ENCODE measurements at regions not wholly inside any gene's neighbourhood (a gene's known extent, or its start where the extent isn't known, plus 50 kb on each side); places are given as distances from the start of the nearest gene placed in this dataset.

- FAIRE-seq = no peak
- no peak for DNase-seq (ENCODE audit: insufficient read length, low spot score)
- TF ChIP-seq POLR2AphosphoS5 (IDR thresholded peaks at IDR 0.05; ENCODE audit: low read depth, low read length) (no peak), PAX5 (IDR thresholded peaks at IDR 0.05; ENCODE audit: insufficient read depth, low read length, severe bottlenecking) (no peak), SPI1 (IDR thresholded peaks at IDR 0.05; ENCODE audit: low read depth, low read length) (no peak), POLR2A (IDR thresholded peaks at IDR 0.05; ENCODE audit: low read depth, low read length) (no peak), TAF1 (IDR thresholded peaks at IDR 0.05; ENCODE audit: low read depth, low read length) (no peak), POU2F2 (IDR thresholded peaks at IDR 0.05; ENCODE audit: low read depth, low read length) (no peak)
These were observed 57.2 kb upstream of the ANK3 start for GRCh38 chr10:60446851-60447250.

- no peak for DNase-seq (ENCODE audit: insufficient read length, low spot score)
- no peak for FAIRE-seq
These were observed 56.6 kb upstream of the ANK3 start for GRCh38 chr10:60446070-60446833.

GRCh38 chr10:60444494-60445064 lies 54.9 kb upstream of the ANK3 start:
- FAIRE-seq (no peak), DNase-seq (ENCODE audit: insufficient read length, low spot score) (no peak)
- no peak for TF ChIP-seq SPI1 (IDR thresholded peaks at IDR 0.05; ENCODE audit: low read depth, low read length)
- TF ChIP-seq POU2F2 (IDR thresholded peaks at IDR 0.05; ENCODE audit: low read depth, low read length) = no peak
- TF ChIP-seq POLR2AphosphoS5 (IDR thresholded peaks at IDR 0.05; ENCODE audit: low read depth, low read length) = no peak
- no peak for TF ChIP-seq POLR2A (IDR thresholded peaks at IDR 0.05; ENCODE audit: low read depth, low read length)
- no peak for TF ChIP-seq PAX5 (IDR thresholded peaks at IDR 0.05; ENCODE audit: insufficient read depth, low read length, severe bottlenecking)

More at GRCh38 chr10:60446070-60446833, 56.6 kb upstream of the ANK3 start:
- TF ChIP-seq TAF1 (IDR thresholded peaks at IDR 0.05; ENCODE audit: low read depth, low read length) (no peak), POLR2A (IDR thresholded peaks at IDR 0.05; ENCODE audit: low read depth, low read length) (no peak), POLR2AphosphoS5 (IDR thresholded peaks at IDR 0.05; ENCODE audit: low read depth, low read length) (no peak), POU2F2 (IDR thresholded peaks at IDR 0.05; ENCODE audit: low read depth, low read length) (no peak), PAX5 (IDR thresholded peaks at IDR 0.05; ENCODE audit: insufficient read depth, low read length, severe bottlenecking) (no peak), SPI1 (IDR thresholded peaks at IDR 0.05; ENCODE audit: low read depth, low read length) (no peak)

GRCh38 chr10:60443346-60443745 lies 53.7 kb upstream of the ANK3 start:
- DNase-seq (ENCODE audit: insufficient read length, low spot score) = no peak
- no peak for TF ChIP-seq TAF1 (IDR thresholded peaks at IDR 0.05; ENCODE audit: low read depth, low read length)
- FAIRE-seq = no peak

- FAIRE-seq (no peak), DNase-seq (ENCODE audit: insufficient read length, low spot score) (no peak)
- TF ChIP-seq TAF1 (IDR thresholded peaks at IDR 0.05; ENCODE audit: low read depth, low read length) (no peak), POLR2AphosphoS5 (IDR thresholded peaks at IDR 0.05; ENCODE audit: low read depth, low read length) (no peak), PAX5 (IDR thresholded peaks at IDR 0.05; ENCODE audit: insufficient read depth, low read length, severe bottlenecking) (no peak), SPI1 (IDR thresholded peaks at IDR 0.05; ENCODE audit: low read depth, low read length) (no peak), POLR2A (IDR thresholded peaks at IDR 0.05; ENCODE audit: low read depth, low read length) (no peak), POU2F2 (IDR thresholded peaks at IDR 0.05; ENCODE audit: low read depth, low read length) (no peak)
These were observed 51.8 kb upstream of the ANK3 start for GRCh38 chr10:60441515-60441914.

GRCh38 chr10:60439641-60440040 lies 50.0 kb upstream of the ANK3 start:
- no peak for FAIRE-seq
- no peak for TF ChIP-seq SPI1 (IDR thresholded peaks at IDR 0.05; ENCODE audit: low read depth, low read length)
- TF ChIP-seq POU2F2 (IDR thresholded peaks at IDR 0.05; ENCODE audit: low read depth, low read length) = no peak
- no peak for TF ChIP-seq PAX5 (IDR thresholded peaks at IDR 0.05; ENCODE audit: insufficient read depth, low read length, severe bottlenecking)
- TF ChIP-seq TAF1 (IDR thresholded peaks at IDR 0.05; ENCODE audit: low read depth, low read length) = no peak
- TF ChIP-seq POLR2A (IDR thresholded peaks at IDR 0.05; ENCODE audit: low read depth, low read length) = no peak
- no peak for TF ChIP-seq POLR2AphosphoS5 (IDR thresholded peaks at IDR 0.05; ENCODE audit: low read depth, low read length)

More at GRCh38 chr10:60439641-60440040, 50.0 kb upstream of the ANK3 start:
- no peak for DNase-seq (ENCODE audit: insufficient read length, low spot score)

All from GM12891 (cell line).